ENCODE measurements at regions not wholly inside any gene's neighbourhood (a gene's known extent, or its start where the extent isn't known, plus 50 kb on each side); places are given as distances from the start of the nearest gene placed in this dataset.

DNA sequence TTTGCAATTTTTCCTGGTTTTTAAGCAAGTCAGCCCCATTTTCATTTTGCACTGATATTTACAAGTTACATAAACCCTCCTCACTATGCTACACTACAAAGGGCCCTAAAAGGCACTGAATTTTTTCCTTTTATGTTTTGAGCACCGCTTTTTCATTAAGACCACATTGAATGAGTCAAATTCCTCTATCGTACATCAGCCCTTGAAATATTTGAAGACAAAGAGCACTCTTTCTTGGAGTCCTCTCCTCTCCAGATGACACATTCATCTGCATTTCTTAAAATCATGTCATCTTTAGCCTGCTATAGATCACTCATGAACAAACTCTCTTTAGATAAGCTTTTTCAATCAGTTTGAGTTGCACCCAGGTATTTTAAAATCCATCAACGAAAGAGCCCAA, 306.6 kb upstream of the SOX11 start:
- no peak for DNase-seq (ENCODE audit: low read depth)
- TF ChIP-seq, protein P1, sequence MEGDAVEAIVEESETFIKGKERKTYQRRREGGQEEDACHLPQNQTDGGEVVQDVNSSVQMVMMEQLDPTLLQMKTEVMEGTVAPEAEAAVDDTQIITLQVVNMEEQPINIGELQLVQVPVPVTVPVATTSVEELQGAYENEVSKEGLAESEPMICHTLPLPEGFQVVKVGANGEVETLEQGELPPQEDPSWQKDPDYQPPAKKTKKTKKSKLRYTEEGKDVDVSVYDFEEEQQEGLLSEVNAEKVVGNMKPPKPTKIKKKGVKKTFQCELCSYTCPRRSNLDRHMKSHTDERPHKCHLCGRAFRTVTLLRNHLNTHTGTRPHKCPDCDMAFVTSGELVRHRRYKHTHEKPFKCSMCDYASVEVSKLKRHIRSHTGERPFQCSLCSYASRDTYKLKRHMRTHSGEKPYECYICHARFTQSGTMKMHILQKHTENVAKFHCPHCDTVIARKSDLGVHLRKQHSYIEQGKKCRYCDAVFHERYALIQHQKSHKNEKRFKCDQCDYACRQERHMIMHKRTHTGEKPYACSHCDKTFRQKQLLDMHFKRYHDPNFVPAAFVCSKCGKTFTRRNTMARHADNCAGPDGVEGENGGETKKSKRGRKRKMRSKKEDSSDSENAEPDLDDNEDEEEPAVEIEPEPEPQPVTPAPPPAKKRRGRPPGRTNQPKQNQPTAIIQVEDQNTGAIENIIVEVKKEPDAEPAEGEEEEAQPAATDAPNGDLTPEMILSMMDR (IDR thresholded peaks at IDR 0.05; ENCODE audit: insufficient read depth, low read length), result no peak
- no peak overlapping the region for H3K4me3 ChIP-seq (ENCODE audit: low read depth, low read length)

DNA sequence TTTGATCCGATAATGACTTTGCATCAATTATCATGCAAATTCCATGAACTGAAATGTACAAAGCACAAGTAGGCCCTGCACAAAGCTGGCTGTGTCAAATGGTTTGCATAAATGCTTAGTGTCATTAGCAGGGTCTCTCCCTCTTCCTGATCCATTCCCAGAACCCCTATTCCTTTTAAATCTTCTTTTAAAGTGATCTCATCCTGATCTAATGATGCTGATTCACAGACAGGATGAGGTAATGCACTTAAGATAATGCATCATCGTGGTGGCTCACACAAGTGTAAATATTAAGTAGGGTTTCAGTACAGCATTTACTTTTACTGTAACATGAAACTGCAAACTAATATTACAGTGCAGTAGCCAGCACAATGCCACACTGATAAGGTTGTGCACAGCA, 304.8 kb upstream of the SOX11 start:
- TF ChIP-seq, protein P1 (IDR thresholded peaks at IDR 0.05; ENCODE audit: insufficient read depth, low read length), result no peak
- H3K4me3 ChIP-seq (ENCODE audit: low read depth, low read length), result no peak overlapping the region
- no peak for DNase-seq (ENCODE audit: low read depth)

DNA sequence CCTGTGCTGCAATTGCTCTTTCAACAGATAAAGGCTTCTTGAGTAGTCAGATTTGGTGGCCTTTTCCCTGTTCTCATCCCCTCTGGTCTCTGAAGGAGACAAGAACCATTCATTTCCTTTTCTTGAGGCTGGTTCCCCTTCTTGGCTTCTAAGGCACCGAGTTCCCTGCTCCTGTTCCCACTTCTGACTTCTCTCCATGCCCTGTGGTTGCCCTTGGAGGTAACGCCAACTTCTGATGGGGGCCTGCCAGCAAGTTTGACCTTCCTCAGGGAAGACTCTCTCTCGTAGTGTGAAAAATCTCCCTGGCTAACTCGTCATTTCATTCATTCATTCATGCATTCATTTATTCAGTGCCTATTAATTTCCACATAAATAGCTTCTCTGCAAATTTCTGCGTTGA, 302.4 kb upstream of the SOX11 start:
- no peak for DNase-seq (ENCODE audit: low read depth)
- TF ChIP-seq, protein P1 (IDR thresholded peaks at IDR 0.05; ENCODE audit: insufficient read depth, low read length), result no peak
- H3K4me3 ChIP-seq (ENCODE audit: low read depth, low read length), result no peak overlapping the region

DNA sequence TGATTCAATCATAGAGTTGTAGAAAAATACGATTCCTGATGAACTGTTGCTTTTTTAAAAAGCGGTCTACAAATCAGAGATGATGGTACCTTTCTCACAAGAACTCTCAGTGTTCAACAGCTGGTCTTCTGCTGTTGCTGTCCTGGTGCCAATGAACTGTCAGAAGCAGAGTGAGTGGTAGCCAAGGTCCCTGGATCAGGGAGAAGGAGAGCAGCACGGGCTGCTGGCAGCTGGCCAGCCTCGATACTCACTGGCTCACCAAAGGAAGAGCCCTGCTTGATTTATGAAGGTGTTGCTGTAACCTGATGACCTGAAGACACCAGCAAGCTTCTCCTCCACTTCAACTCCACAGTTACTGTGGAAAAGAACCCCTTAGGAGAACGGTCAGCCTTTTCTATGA, 300.8 kb upstream of the SOX11 start:
- TF ChIP-seq, protein P1 (IDR thresholded peaks at IDR 0.05; ENCODE audit: insufficient read depth, low read length), result no peak
- no peak overlapping the region for H3K4me3 ChIP-seq (ENCODE audit: low read depth, low read length)
- DNase-seq (ENCODE audit: low read depth), result no peak

DNA sequence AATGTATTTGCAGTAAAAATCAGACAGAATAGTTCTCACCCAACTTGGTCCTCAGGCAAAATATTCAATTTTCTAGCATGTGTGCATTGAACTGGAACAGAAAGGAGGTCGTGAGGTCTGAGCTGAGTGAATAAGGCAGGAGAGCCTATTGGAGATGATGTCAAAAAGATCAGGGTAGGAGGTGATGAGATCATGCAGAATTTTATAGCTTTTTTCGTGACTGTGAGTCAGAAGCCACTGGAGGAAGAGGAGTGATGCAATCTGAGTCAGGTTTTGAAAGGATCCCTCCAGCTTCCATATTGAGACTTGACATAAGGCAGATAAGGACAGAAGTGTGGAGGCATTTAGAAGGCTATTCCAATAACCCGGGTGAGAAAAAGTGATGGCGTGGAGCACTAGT, 299.5 kb upstream of the SOX11 start:
- TF ChIP-seq, protein P1 (IDR thresholded peaks at IDR 0.05; ENCODE audit: insufficient read depth, low read length), result no peak
- DNase-seq (ENCODE audit: low read depth), result no peak
- H3K4me3 ChIP-seq (ENCODE audit: low read depth, low read length), result no peak overlapping the region

DNA sequence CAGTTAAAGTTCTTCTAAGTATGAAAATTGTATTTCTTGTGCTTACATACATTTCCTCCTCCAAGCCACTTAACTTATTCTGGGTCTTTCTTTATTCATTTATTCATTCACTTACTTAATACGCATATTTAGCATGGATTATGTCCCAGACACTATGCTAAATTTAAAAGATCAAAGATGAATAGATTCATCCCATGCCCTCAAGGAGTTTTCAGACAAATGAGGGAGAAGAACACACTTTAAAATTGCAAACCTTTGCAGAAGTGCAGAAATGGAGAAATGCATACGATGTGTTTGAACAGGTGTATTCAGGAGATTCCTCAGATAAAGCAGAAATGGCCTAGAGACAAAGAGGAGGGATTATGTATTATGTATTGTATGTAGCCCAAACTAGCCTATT, 298.7 kb upstream of the SOX11 start:
- DNase-seq (ENCODE audit: low read depth), result no peak
- TF ChIP-seq, protein P1 (IDR thresholded peaks at IDR 0.05; ENCODE audit: insufficient read depth, low read length), result no peak

DNA sequence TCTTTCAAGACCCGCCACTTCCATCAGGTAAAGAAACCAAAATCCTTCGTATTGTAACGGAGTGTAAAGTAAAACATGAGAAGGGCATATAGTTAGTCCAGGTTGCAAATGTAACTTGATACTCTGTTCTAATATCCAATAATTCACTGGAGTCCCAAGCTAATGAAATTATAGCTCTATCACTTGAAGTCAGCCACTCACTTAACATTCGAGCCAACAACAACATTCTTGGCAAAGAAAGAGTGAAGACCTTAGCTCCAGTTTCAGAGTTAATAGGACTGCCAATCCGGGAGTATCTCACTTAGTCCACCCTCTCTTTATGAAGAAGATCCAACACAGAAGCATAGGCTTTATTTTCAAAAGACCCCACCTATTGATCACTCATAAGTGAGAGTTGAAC, 298.0 kb upstream of the SOX11 start:
- DNase-seq (ENCODE audit: low read depth), result no peak
- TF ChIP-seq, protein P1 (IDR thresholded peaks at IDR 0.05; ENCODE audit: insufficient read depth, low read length), result no peak
- no peak overlapping the region for H3K4me3 ChIP-seq (ENCODE audit: low read depth, low read length)

More for the DNA sequence above, 298.7 kb upstream of the SOX11 start:
- no peak overlapping the region for H3K4me3 ChIP-seq (ENCODE audit: low read depth, low read length)
